PFSK-1 (cell line): ENCODE measurements at regions not wholly inside any gene's neighbourhood (a gene's known extent, or its start where the extent isn't known, plus 50 kb on each side); places are given as distances from the start of the nearest gene placed in this dataset.

ENCODE experiments used
- FOXP2 ChIP-seq: optimal IDR thresholded peaks from 2 replicates; pipeline ENCODE3; 2011; ENCODE audit warnings: borderline replicate concordance, control low read depth, inconsistent platforms; ENCODE audit not compliant: insufficient read depth; ENCODE audit errors: extremely low read length, extremely low read depth
- POLR2AphosphoS5 ChIP-seq: IDR thresholded peaks from 2 replicates; pipeline ENCODE4 v1.6.1; 2012; ENCODE audit warnings: low read depth, mild to moderate bottlenecking, control low read depth, low read length, moderate library complexity
- REST ChIP-seq, 2 experiments: IDR thresholded peaks; 2 replicates each; pipeline versions ENCODE4 v1.6.1 to v1.8.0; 2011 to 2012; ENCODE audit warnings: low read depth in 2 of 2, low read length in 2 of 2, control low read depth in 1 of 2, inconsistent platforms in 1 of 2, mild to moderate bottlenecking in 1 of 2, moderate library complexity in 1 of 2; ENCODE audit not compliant: insufficient read depth in 1 of 2
- SIN3A ChIP-seq: IDR thresholded peaks from 2 replicates; pipeline ENCODE4 v1.6.1; 2012; ENCODE audit warnings: mild to moderate bottlenecking, low read length, moderate library complexity, borderline replicate concordance; ENCODE audit not compliant: insufficient read depth
- TAF1 ChIP-seq: IDR thresholded peaks from 2 replicates; pipeline ENCODE4 v1.6.1; 2012; ENCODE audit warnings: low read length, control low read depth, borderline replicate concordance; ENCODE audit not compliant: insufficient read depth

GRCh38 chr13:37510441-37510840 is 88.1 kb downstream of the POSTN start:
- TF ChIP-seq REST (IDR thresholded peaks at IDR 0.05; ENCODE audit: insufficient read depth in 1 of 2, low read depth in 2 of 2, low read length in 2 of 2) (no peak), POLR2AphosphoS5 (no peak), FOXP2 (no peak), SIN3A (no peak), TAF1 (no peak)

DNA sequence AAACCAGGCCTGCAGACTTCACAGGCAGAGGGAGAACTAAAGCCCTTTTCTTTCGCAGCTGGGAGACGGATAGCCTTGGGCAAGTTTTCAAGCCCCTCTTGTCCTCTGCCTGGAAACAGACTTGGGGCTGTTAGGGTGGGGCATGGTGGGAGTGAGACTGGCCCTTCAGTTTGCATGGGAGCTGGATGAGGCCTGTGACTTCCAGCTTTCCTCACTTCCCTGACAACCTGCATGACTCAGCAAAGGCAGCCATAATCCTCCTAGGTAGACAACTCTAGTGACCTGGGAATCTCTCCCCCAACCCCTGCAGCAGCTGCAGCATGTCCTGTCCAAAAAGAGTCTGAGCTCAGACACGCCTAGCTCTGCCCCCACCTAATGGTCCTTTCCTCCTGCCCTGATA is 93.0 kb downstream of the POSTN start:
- TF ChIP-seq FOXP2 = no peak
- no peak for TF ChIP-seq POLR2AphosphoS5
- TF ChIP-seq TAF1 = no peak
- TF ChIP-seq SIN3A = no peak
- TF ChIP-seq REST (IDR thresholded peaks at IDR 0.05; ENCODE audit: insufficient read depth in 1 of 2, low read depth in 2 of 2, low read length in 2 of 2) = no peak

DNA sequence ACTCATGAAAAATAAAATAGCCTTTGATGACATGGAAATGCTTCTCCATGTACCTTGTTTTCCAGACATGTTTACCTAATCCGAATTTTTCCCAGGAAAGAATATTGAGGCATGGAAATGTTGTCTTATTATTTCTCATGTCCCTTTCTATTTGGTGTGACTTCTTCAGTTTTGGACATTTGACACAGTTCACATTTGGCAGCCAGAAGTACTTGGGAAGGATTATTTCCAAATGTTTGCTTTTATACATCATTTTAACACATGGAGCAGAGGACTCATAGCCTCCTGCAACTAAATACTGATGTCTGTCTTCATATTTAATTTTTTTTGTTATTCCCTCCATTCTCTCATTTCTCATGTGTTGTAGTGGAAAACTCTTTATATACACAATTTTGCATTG is 94.3 kb downstream of the POSTN start:
- no peak for TF ChIP-seq REST (IDR thresholded peaks at IDR 0.05; ENCODE audit: insufficient read depth in 1 of 2, low read depth in 2 of 2, low read length in 2 of 2)
- TF ChIP-seq FOXP2 = no peak
- TF ChIP-seq TAF1 = no peak
- no peak for TF ChIP-seq POLR2AphosphoS5
- no peak for TF ChIP-seq SIN3A

GRCh38 chr13:37503287-37503686 is 95.3 kb downstream of the POSTN start:
- TF ChIP-seq POLR2AphosphoS5 = no peak
- no peak for TF ChIP-seq TAF1
- TF ChIP-seq FOXP2 = no peak
- TF ChIP-seq SIN3A = no peak
- TF ChIP-seq REST (IDR thresholded peaks at IDR 0.05; ENCODE audit: insufficient read depth in 1 of 2, low read depth in 2 of 2, low read length in 2 of 2) = no peak

GRCh38 chr13:37501187-37501586 is 97.4 kb downstream of the POSTN start:
- TF ChIP-seq SIN3A (no peak), REST (IDR thresholded peaks at IDR 0.05; ENCODE audit: insufficient read depth in 1 of 2, low read depth in 2 of 2, low read length in 2 of 2) (no peak)
